HEK293T (cell line): ENCODE measurements at regions not wholly inside any gene's neighbourhood (a gene's known extent, or its start where the extent isn't known, plus 50 kb on each side); places are given as distances from the start of the nearest gene placed in this dataset.

Source experiments
- ARNT ChIP-seq: fragments of 450-650 bp; IDR thresholded peaks from 2 replicates; pipeline ENCODE4 v1.6.1; 2017; ENCODE audit warnings: mild to moderate bottlenecking
- BHLHE40 ChIP-seq: fragments of 450-650 bp; IDR thresholded peaks from 2 replicates; pipeline ENCODE4 v1.6.1; 2016; ENCODE audit warnings: mild to moderate bottlenecking, moderate library complexity, borderline replicate concordance
- CTBP1 ChIP-seq: fragments of 450-650 bp; IDR thresholded peaks from 2 replicates; pipeline ENCODE4 v1.6.1; 2016; ENCODE audit warnings: borderline replicate concordance
- FOXA1 ChIP-seq: fragments of 450-650 bp; IDR thresholded peaks from 2 replicates; pipeline ENCODE4 v1.6.1; 2016; ENCODE audit warnings: mild to moderate bottlenecking
- HDGF ChIP-seq: fragments of 450-650 bp; IDR thresholded peaks from 2 replicates; pipeline ENCODE4 v1.6.1; 2017; ENCODE audit warnings: antibody characterized with exemption, borderline replicate concordance
- NFRKB ChIP-seq: fragments of 450-650 bp; IDR thresholded peaks from 2 replicates; pipeline ENCODE4 v1.6.1; 2016; ENCODE audit warnings: mild to moderate bottlenecking, moderate library complexity
- SP1 ChIP-seq: fragments of 450-650 bp; IDR thresholded peaks from 2 replicates; pipeline ENCODE4 v1.6.1; 2017
- SUZ12 ChIP-seq: fragments of 450-650 bp; IDR thresholded peaks from 2 replicates; pipeline ENCODE4 v1.6.1; 2016; ENCODE audit warnings: mild to moderate bottlenecking
- TARDBP ChIP-seq: fragments of 450-650 bp; IDR thresholded peaks from 2 replicates; pipeline ENCODE4 v1.6.1; 2016
- ZNF384 ChIP-seq: fragments of 450-650 bp; IDR thresholded peaks from 2 replicates; pipeline ENCODE4 v1.6.1; 2016
- TF ChIP-seq, protein P1 (sequence below): fragments of 450-650 bp; IDR thresholded peaks from 2 replicates; pipeline ENCODE4 v1.6.1; 2016

GRCh38 chr19:30171138-30171635, 201.0 kb upstream of the ZNF536 start:
- no peak for TF ChIP-seq HDGF
- TF ChIP-seq SP1, result no peak
- TF ChIP-seq ZNF384, result no peak
- TF ChIP-seq, protein P1, sequence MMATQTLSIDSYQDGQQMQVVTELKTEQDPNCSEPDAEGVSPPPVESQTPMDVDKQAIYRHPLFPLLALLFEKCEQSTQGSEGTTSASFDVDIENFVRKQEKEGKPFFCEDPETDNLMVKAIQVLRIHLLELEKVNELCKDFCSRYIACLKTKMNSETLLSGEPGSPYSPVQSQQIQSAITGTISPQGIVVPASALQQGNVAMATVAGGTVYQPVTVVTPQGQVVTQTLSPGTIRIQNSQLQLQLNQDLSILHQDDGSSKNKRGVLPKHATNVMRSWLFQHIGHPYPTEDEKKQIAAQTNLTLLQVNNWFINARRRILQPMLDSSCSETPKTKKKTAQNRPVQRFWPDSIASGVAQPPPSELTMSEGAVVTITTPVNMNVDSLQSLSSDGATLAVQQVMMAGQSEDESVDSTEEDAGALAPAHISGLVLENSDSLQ, result no peak
- peak; percentile 11; the same call in 1 of the 2 replicates for TF ChIP-seq TARDBP
- no peak for TF ChIP-seq SUZ12
- TF ChIP-seq ARNT, result no peak
- TF ChIP-seq FOXA1, result no peak
- no peak for TF ChIP-seq CTBP1
- TF ChIP-seq NFRKB, result no peak
- TF ChIP-seq BHLHE40, result no peak
